PC-3 (cell line): ENCODE measurements at regions not wholly inside any gene's neighbourhood (a gene's known extent, or its start where the extent isn't known, plus 50 kb on each side); places are given as distances from the start of the nearest gene placed in this dataset.

Experiments
- CTCF ChIP-seq: fragments of 300-600 bp; sonication (generic); conservative IDR thresholded peaks from 2 replicates; pipeline ENCODE4 v1.5.1; 2017; ENCODE audit warnings: antibody characterized with exemption, low read depth, mild to moderate bottlenecking, low read length
- EZH2 ChIP-seq: fragments of 300-600 bp; sonication (generic); IDR thresholded peaks from one replicate; pipeline ENCODE4 v1.6.1; 2017; ENCODE audit warnings: antibody characterized with exemption, mild to moderate bottlenecking, low read length; ENCODE audit not compliant: unreplicated experiment

GRCh38 chr2:136175868-136176267 is 57.9 kb upstream of the CXCR4 start:
- TF ChIP-seq CTCF (no peak), EZH2 (no peak)
